Endothelial cell of umbilical vein (primary cell): ENCODE measurements at regions not wholly inside any gene's neighbourhood (a gene's known extent, or its start where the extent isn't known, plus 50 kb on each side); places are given as distances from the start of the nearest gene placed in this dataset.

Experiments
- BruUV-seq: library from RNA; stranded (reverse); fragments of 400-500 nt; replicated peaks from 2 replicates; lab custom pipeline; 2021; lab: Mats Ljungman, UMichigan
- CTCF ChIA-PET: fragments of 300-600, 350-600 bp; sonication (Branson Sonifier 250); formaldehyde crosslinking; loops from one replicate; lab custom pipeline; 2021; ENCODE audit warnings: antibody characterized with exemption, inconsistent platforms; lab: Charles Lee
- POLR2A ChIA-PET: fragments of 300-600, 350-600 bp; sonication (Branson Sonifier 250); formaldehyde crosslinking; loops from one replicate; lab custom pipeline; 2021; ENCODE audit warnings: antibody characterized with exemption, inconsistent platforms; lab: Charles Lee
- DNase-seq: peaks from one replicate; pipeline ENCODE4 v3.0.0-alpha.2; 2011; ENCODE audit warnings: low read depth, low spot score
- FAIRE-seq: peaks from 2 replicates; lab custom pipeline; 2011; peaks lifted over from hg19 to GRCh38; lab: Jason Lieb, UNC
- H2AFZ ChIP-seq: 2 replicates; pipeline ENCODE4 v1.6.0; 2012; ENCODE audit warnings: low read depth, low read length, control low read depth, inconsistent platforms
- H3K27ac ChIP-seq: 2 replicates; pipeline ENCODE4 v1.5.1; 2011; ENCODE audit warnings: low read depth, mild to moderate bottlenecking, control low read depth, low read length, moderate library complexity; ENCODE audit not compliant: insufficient read depth
- H3K27me3 ChIP-seq, 2 experiments: 2 replicates each; pipeline versions ENCODE4 v1.6.0 to v1.6.1; 2011; ENCODE audit warnings: low read length in 2 of 2, mixed read lengths in 1 of 2; ENCODE audit not compliant: control insufficient read depth in 2 of 2, insufficient read depth in 2 of 2
- H3K36me3 ChIP-seq, 2 experiments: 2 replicates in 1 of 2; 3 replicates in 1 of 2; pipeline ENCODE4 v1.5.1; 2011; ENCODE audit warnings: low read length in 2 of 2, mild to moderate bottlenecking in 1 of 2, moderate library complexity in 1 of 2; ENCODE audit not compliant: control insufficient read depth in 2 of 2, insufficient read depth in 2 of 2; ENCODE audit errors: extremely low read depth in 1 of 2
- H3K4me1 ChIP-seq: 3 replicates; pipeline ENCODE4 v1.5.1; 2011; ENCODE audit warnings: mild to moderate bottlenecking, low read length; ENCODE audit not compliant: control insufficient read depth, insufficient read depth; ENCODE audit errors: extremely low read depth
- H3K4me2 ChIP-seq: 2 replicates; pipeline ENCODE4 v1.6.1; 2011; ENCODE audit warnings: low read length, control low read depth, mixed read lengths; ENCODE audit not compliant: insufficient read depth
- H3K4me3 ChIP-seq, 3 experiments: fragments of 200-600 bp in 1 of 3; sonication (generic), shearing (Covaris generic) in 1 of 3; replicated peaks in 1 of 3; 2 replicates each; pipeline ENCODE4 v1.5.1; 2011 to 2016; ENCODE audit warnings: control low read depth in 3 of 3, low read length in 3 of 3, mild to moderate bottlenecking in 2 of 3, inconsistent platforms in 1 of 3, low read depth in 1 of 3, moderate library complexity in 1 of 3; ENCODE audit not compliant: insufficient read depth in 1 of 3
- H3K79me2 ChIP-seq: 2 replicates; pipeline ENCODE4 v1.6.0; 2012; ENCODE audit warnings: low read length, inconsistent platforms; ENCODE audit not compliant: control insufficient read depth, insufficient read depth
- H3K9ac ChIP-seq: replicated peaks from 2 replicates; pipeline ENCODE3; 2011; ENCODE audit warnings: low read length, control low read depth; ENCODE audit not compliant: insufficient read depth; ENCODE audit errors: extremely low read depth
- H3K9me1 ChIP-seq: replicated peaks from 3 replicates; pipeline ENCODE4 v1.6.0; 2011; ENCODE audit warnings: mild to moderate bottlenecking, low read length; ENCODE audit not compliant: control insufficient read depth, insufficient read depth; ENCODE audit errors: extremely low read depth
- H3K9me3 ChIP-seq: replicated peaks from 2 replicates; pipeline ENCODE4 v1.5.1; 2012; ENCODE audit warnings: low read length, inconsistent platforms; ENCODE audit not compliant: control insufficient read depth, insufficient read depth
- H4K20me1 ChIP-seq: replicated peaks from 2 replicates; pipeline ENCODE3; 2011; ENCODE audit warnings: mild to moderate bottlenecking, low read length; ENCODE audit not compliant: control insufficient read depth, insufficient read depth; ENCODE audit errors: extremely low read depth
- EZH2 ChIP-seq: IDR thresholded peaks from 2 replicates; pipeline ENCODE4 v1.6.1; 2012; ENCODE audit warnings: borderline replicate concordance, low read depth, mild to moderate bottlenecking, moderate library complexity, low read length, inconsistent platforms; ENCODE audit not compliant: severe bottlenecking
- FOS ChIP-seq: IDR thresholded peaks from 2 replicates; pipeline ENCODE4 v1.6.1; 2011; ENCODE audit warnings: mild to moderate bottlenecking, low read length, moderate library complexity, borderline replicate concordance; ENCODE audit not compliant: insufficient read depth
- JUN ChIP-seq: IDR thresholded peaks from 2 replicates; pipeline ENCODE4 v1.6.1; 2011; ENCODE audit warnings: borderline replicate concordance, low read depth; ENCODE audit not compliant: insufficient read length, insufficient read depth
- MAX ChIP-seq: IDR thresholded peaks from 2 replicates; pipeline ENCODE4 v1.6.1; 2011; ENCODE audit not compliant: insufficient read depth, insufficient read length
- MYC ChIP-seq: IDR thresholded peaks from one replicate; pipeline ENCODE4 v1.6.1; 2011; ENCODE audit warnings: mild to moderate bottlenecking, low read depth, low read length
- POLR2AphosphoS5 ChIP-seq: IDR thresholded peaks from 2 replicates; pipeline ENCODE4 v1.6.1; 2012; ENCODE audit warnings: low read depth, mild to moderate bottlenecking, control low read depth, low read length, moderate library complexity; ENCODE audit not compliant: insufficient read depth
- dilution Hi-C: fragments of 300-500 bp; cut with MboI; formaldehyde crosslinking; loops from one replicate; pipeline ENCODE4 v1.15.0; 2019; ENCODE audit warnings: low sequenced_read_pairs; ENCODE audit not compliant: extremely low pct_ligation_motif_present
- intact Hi-C: fragments of 100-400 bp; cut with micrococcal nuclease; formaldehyde crosslinking; loops from one replicate; pipeline ENCODE4 v1.10.0; 2022
- TF ChIP-seq, protein P1 (sequence below), 2 donors: IDR thresholded peaks; 1 replicate in 1 of 2; 2 replicates in 1 of 2; pipeline ENCODE4 v1.5.1; 2011; ENCODE audit warnings: low read length in 2 of 2, mild to moderate bottlenecking in 2 of 2, moderate library complexity in 2 of 2, control low read depth in 1 of 2, inconsistent platforms in 1 of 2, low read depth in 1 of 2; ENCODE audit not compliant: insufficient read depth in 1 of 2; ENCODE audit errors: extremely low read depth in 1 of 2

GRCh38 chr2:48036312-48036711 is 130.0 kb upstream of the FBXO11 start:
- Histone ChIP-seq H3K27me3 (no peaks in the 10 kb centered on the region), H3K79me2 (no peaks in the 10 kb centered on the region), H3K4me3 (no peak overlapping the region), H3K27ac (no peak overlapping the region), H3K9ac (no peak overlapping the region), H3K9me1 (no peaks in the 10 kb centered on the region), H3K9me3 (no peaks in the 10 kb centered on the region), H3K36me3 (no peaks in the 10 kb centered on the region), H3K4me2 (no peak overlapping the region), H2AFZ (no peak overlapping the region), H4K20me1 (no peaks in the 10 kb centered on the region), H3K4me1 (no peaks in the 10 kb centered on the region)
- no TSS peak for BruUV-seq
- ChIA-PET CTCF (no interaction called here), POLR2A (no interaction called here)
- intact Hi-C loops: no loop called here
- dilution Hi-C loops: no loop called here
- DNase-seq (no peak), FAIRE-seq (no peak)
- TF ChIP-seq MAX (no peak), POLR2AphosphoS5 (no peak), JUN (no peak), FOS (no peak), MYC (no peak), EZH2 (no peak)
- TF ChIP-seq, protein P1, sequence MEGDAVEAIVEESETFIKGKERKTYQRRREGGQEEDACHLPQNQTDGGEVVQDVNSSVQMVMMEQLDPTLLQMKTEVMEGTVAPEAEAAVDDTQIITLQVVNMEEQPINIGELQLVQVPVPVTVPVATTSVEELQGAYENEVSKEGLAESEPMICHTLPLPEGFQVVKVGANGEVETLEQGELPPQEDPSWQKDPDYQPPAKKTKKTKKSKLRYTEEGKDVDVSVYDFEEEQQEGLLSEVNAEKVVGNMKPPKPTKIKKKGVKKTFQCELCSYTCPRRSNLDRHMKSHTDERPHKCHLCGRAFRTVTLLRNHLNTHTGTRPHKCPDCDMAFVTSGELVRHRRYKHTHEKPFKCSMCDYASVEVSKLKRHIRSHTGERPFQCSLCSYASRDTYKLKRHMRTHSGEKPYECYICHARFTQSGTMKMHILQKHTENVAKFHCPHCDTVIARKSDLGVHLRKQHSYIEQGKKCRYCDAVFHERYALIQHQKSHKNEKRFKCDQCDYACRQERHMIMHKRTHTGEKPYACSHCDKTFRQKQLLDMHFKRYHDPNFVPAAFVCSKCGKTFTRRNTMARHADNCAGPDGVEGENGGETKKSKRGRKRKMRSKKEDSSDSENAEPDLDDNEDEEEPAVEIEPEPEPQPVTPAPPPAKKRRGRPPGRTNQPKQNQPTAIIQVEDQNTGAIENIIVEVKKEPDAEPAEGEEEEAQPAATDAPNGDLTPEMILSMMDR (IDR thresholded peaks at IDR 0.05; ENCODE audit: extremely low read depth in 1 of 2, insufficient read depth in 1 of 2, low read depth in 1 of 2, low read length in 2 of 2): no peak
